SK-N-MC (cell line): ENCODE measurements at regions not wholly inside any gene's neighbourhood (a gene's known extent, or its start where the extent isn't known, plus 50 kb on each side); places are given as distances from the start of the nearest gene placed in this dataset.

ENCODE experiments used
- EZH2 ChIP-seq: fragments of 200-600 bp; sonication (generic); IDR thresholded peaks from one replicate; pipeline ENCODE4 v1.6.1; 2017; ENCODE audit warnings: antibody characterized with exemption
- POLR2AphosphoS5 ChIP-seq: IDR thresholded peaks from 2 replicates; pipeline ENCODE4 v1.6.1; 2012; ENCODE audit warnings: mild to moderate bottlenecking, low read depth, low read length, borderline replicate concordance

- TF ChIP-seq POLR2AphosphoS5 (no peak), EZH2 (no peak)
These were observed 242.1 kb upstream of the FOXN3 start for GRCh38 chr14:89658977-89659670.
